ENCODE measurements at regions not wholly inside any gene's neighbourhood (a gene's known extent, or its start where the extent isn't known, plus 50 kb on each side); places are given as distances from the start of the nearest gene placed in this dataset.

DNA sequence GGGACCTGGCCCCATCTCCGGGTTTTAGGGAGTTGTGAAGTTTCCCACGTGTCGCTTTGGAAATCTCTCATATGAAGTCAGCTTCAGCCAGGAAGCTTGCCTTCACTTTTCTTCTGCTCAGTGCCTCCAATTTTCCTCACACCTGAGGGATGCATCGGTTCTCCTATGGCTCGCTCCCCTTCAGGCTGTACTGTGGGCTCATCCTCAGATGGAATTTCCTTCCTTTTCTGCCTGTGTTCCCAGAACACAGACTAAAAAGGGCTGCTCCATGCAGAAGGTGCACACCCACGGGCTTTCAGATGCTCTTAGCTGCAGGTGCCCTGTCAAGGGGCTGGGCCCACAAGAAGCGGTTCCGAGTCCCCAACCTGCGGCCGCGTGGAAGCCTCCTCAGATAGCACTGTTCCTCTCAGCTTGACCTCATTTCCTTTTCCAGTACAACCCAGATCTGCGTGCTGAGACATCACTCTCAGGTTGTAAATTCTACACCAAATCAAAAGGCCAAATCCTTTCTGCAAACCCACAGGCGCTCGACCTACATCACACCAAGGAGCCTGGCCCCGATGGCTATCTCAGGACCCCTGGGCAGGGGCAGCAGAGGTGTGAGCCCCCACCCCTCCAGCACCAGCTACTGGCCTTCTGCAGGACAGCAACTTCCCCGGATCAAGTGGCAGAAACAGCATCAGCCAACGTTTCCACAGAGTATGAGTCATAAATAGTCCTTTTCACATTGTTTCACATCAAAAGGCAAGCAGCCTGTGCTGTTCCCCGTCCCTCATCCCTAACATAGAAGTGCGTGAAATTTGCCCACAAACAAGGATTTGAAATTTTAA, 275.9 kb downstream of the ZNF536 start:
- Histone ChIP-seq H3K4me3 (no peak overlapping the region), H3K36me3 (replicated peaks in 1 of 2) (no peaks in the 10 kb centered on the region), H3K4me1 (replicated peaks in 1 of 2) (no peaks in the 10 kb centered on the region), H3K27me3 (no peaks in the 10 kb centered on the region), H3K27ac (no peak overlapping the region), H3K9me3 (replicated peaks in 1 of 3) (no peaks in the 10 kb centered on the region)
- peak in 1 of 7 donors; percentile 37 for DNase-seq
- intact Hi-C loops (cut with DNase I) = no loop called here
- no peak for TF ChIP-seq POLR2A (IDR thresholded peaks at IDR 0.05)
- TF ChIP-seq, protein P1, sequence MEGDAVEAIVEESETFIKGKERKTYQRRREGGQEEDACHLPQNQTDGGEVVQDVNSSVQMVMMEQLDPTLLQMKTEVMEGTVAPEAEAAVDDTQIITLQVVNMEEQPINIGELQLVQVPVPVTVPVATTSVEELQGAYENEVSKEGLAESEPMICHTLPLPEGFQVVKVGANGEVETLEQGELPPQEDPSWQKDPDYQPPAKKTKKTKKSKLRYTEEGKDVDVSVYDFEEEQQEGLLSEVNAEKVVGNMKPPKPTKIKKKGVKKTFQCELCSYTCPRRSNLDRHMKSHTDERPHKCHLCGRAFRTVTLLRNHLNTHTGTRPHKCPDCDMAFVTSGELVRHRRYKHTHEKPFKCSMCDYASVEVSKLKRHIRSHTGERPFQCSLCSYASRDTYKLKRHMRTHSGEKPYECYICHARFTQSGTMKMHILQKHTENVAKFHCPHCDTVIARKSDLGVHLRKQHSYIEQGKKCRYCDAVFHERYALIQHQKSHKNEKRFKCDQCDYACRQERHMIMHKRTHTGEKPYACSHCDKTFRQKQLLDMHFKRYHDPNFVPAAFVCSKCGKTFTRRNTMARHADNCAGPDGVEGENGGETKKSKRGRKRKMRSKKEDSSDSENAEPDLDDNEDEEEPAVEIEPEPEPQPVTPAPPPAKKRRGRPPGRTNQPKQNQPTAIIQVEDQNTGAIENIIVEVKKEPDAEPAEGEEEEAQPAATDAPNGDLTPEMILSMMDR (IDR thresholded peaks at IDR 0.05) = no peak
- WGBS, 4 donors = 50 to 57% (median 55%) methylated on average over 13 to 19 of the region's 19 CpGs

DNA sequence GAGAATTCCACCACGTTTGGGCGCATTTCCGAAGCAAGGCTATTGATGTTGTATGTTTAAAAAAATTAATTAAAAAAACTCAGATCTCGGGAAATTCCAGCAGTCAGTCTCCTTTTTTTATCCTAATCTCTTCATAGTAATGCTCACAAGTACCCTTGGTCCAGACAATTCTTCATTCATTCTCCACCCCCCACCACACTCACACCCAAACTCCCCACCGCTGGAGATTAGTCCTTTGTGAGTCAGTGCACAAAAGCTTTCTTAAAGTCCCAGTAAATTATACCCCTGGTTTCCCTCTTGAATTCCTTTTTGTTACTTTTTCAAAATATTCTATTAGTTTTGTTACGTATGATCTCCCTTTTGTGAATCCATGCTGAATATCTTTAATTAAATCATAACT, 274.6 kb downstream of the ZNF536 start:
- H3K4me3 ChIP-seq = no peak overlapping the region
- no peaks in the 10 kb centered on the region for H3K27me3 ChIP-seq
- no peak overlapping the region for H3K27ac ChIP-seq
- 75 to 85% (median 81%) methylated on average over 6 of the region's 6 CpGs for WGBS, 4 donors
- no peaks in the 10 kb centered on the region for H3K9me3 ChIP-seq (replicated peaks in 1 of 3)
- no peaks in the 10 kb centered on the region for H3K4me1 ChIP-seq (replicated peaks in 1 of 2)
- TF ChIP-seq POLR2A (IDR thresholded peaks at IDR 0.05) = no peak
- TF ChIP-seq, protein P1 (IDR thresholded peaks at IDR 0.05) = no peak
- H3K36me3 ChIP-seq (replicated peaks in 1 of 2) = no peaks in the 10 kb centered on the region
- intact Hi-C loops (cut with DNase I) = no loop called here
- DNase-seq = no peak

DNA sequence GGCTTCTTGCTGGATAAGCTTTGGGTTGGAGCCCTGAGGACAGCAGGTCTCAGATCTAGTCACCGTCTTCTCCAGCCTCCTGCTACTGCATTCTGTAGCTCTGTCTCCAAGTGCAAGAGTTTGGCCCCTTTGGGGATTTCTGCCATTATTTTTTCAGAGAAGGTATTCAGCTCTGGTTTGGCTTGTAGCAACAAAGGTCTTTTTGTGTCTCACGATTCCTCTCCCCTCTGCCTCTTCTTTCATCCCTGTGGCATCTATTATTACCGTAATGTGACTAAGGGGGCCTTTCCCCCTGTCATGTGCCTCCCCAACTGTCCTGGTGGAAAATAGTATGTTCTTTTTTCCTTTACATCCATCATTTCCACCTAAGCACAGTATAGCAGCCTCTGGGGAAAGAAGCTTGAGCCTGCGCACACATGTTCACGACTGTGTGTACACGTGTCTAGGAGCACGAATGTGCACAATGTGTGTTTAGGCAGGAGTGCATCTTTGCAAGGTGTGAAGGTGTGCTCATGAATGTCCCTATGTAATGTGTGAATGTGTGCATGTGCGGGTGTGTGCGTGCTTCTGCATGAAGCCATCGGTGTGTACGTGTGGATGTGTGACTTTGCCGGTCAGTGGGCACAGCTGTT, 273.9 kb downstream of the ZNF536 start:
- 86 to 89% (median 88%) methylated on average over 12 of the region's 12 CpGs for WGBS, 4 donors
- Histone ChIP-seq H3K4me3 (no peak overlapping the region), H3K27ac (no peak overlapping the region), H3K27me3 (no peaks in the 10 kb centered on the region), H3K9me3 (replicated peaks in 1 of 3) (no peaks in the 10 kb centered on the region), H3K4me1 (replicated peaks in 1 of 2) (no peaks in the 10 kb centered on the region), H3K36me3 (replicated peaks in 1 of 2) (no peaks in the 10 kb centered on the region)
- TF ChIP-seq, protein P1 (IDR thresholded peaks at IDR 0.05) = no peak
- TF ChIP-seq POLR2A (IDR thresholded peaks at IDR 0.05) = no peak
- intact Hi-C loops (cut with DNase I) = no loop called here
- DNase-seq = no peak

DNA sequence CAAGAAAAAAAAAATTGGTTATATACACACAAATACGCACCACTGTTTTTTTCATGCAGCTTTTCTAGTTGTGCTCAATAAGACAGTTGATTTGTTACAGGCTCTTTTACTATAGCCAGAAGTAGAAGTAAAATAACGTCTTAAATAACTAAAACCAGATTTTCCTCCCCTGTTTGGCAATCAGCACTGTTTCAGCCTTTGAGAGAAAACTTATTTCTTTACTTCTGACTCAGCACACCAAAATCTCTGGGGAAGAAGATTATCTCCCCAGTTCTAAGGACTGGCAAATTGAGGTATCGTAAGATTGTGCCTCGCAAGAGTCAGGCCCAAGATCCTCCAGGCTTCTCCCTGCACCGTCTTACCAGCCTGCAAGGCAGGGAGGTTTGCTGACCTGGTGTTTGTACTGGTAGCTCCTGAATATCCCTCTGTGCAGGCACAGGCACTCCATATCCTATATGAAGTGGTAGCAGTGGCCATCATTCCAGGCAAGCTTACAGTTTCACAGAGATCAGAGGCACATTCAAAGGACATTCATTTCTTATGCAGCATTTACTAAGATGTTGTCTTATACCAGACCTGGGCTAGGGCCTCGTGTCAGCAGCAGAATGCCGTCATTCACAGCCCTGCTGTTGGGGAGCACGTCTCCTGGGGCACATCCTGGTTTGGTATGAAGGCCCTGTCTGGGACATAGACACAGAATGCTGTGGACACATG, 268.2 kb downstream of the ZNF536 start:
- 80 to 84% (median 81%) methylated on average over 8 of the region's 8 CpGs for WGBS, 4 donors
- DNase-seq = no peak
- no peaks in the 10 kb centered on the region for H3K4me1 ChIP-seq (replicated peaks in 1 of 2)
- no peaks in the 10 kb centered on the region for H3K9me3 ChIP-seq (replicated peaks in 1 of 3)
- no peak for TF ChIP-seq POLR2A (IDR thresholded peaks at IDR 0.05)
- TF ChIP-seq, protein P1 (IDR thresholded peaks at IDR 0.05) = no peak
- no peaks in the 10 kb centered on the region for H3K36me3 ChIP-seq (replicated peaks in 1 of 2)
- no peaks in the 10 kb centered on the region for H3K27me3 ChIP-seq
- intact Hi-C loops (cut with DNase I) = no loop called here
- H3K4me3 ChIP-seq = no peak overlapping the region
- no peak overlapping the region for H3K27ac ChIP-seq

All from adrenal gland (tissue), 9 donors.